ENCODE measurements at regions not wholly inside any gene's neighbourhood (a gene's known extent, or its start where the extent isn't known, plus 50 kb on each side); places are given as distances from the start of the nearest gene placed in this dataset.

- no peak for TF ChIP-seq MXI1 (conservative IDR thresholded peaks at IDR 0.05; ENCODE audit: poor library complexity, severe bottlenecking)
- TF ChIP-seq REST (IDR thresholded peaks at IDR 0.05; ENCODE audit: borderline replicate concordance) = no peak
- TF ChIP-seq POLR2AphosphoS5 (IDR thresholded peaks at IDR 0.05) = no peak
- TF ChIP-seq SMC3 (conservative IDR thresholded peaks at IDR 0.05; ENCODE audit: poor library complexity) = no peak
- no peak for TF ChIP-seq TAF1 (IDR thresholded peaks at IDR 0.05; ENCODE audit: low read depth)
- no peak for TF ChIP-seq CTCF (IDR thresholded peaks at IDR 0.05; ENCODE audit: poor library complexity, severe bottlenecking)
- no peak for TF ChIP-seq RAD21 (conservative IDR thresholded peaks at IDR 0.05)
- no peak for TF ChIP-seq EZH2 (IDR thresholded peaks at IDR 0.05; ENCODE audit: borderline replicate concordance, insufficient read depth, low read length, poor library complexity, severe bottlenecking)
- no peak overlapping the region for H3K4me3 ChIP-seq (ENCODE audit: low read length)
- H3K36me3 ChIP-seq (ENCODE audit: insufficient read depth, low read length) = no peaks in the 10 kb centered on the region
- H3K27me3 ChIP-seq (ENCODE audit: insufficient read depth, low read depth, low read length) = no peaks in the 10 kb centered on the region
- H2AFZ ChIP-seq (ENCODE audit: low read depth, low read length) = no peak overlapping the region
- no peaks in the 10 kb centered on the region for H3F3A ChIP-seq (ENCODE audit: insufficient read depth, low read length, poor library complexity, severe bottlenecking)
- H3K79me2 ChIP-seq (replicated peaks; ENCODE audit: insufficient read depth, low read length) = no peaks in the 10 kb centered on the region
- no peak overlapping the region for H3K4me2 ChIP-seq (ENCODE audit: low read length)
- no peak overlapping the region for H3K27ac ChIP-seq (ENCODE audit: low read length)
- H4K20me1 ChIP-seq (ENCODE audit: insufficient read depth) = no peaks in the 10 kb centered on the region
- H3K9ac ChIP-seq (ENCODE audit: low read length) = no peak overlapping the region
- H3K9me3 ChIP-seq (ENCODE audit: low read length) = no peaks in the 10 kb centered on the region
- H3K9me2 ChIP-seq (ENCODE audit: insufficient read depth, low read length) = no peaks in the 10 kb centered on the region
These were observed 215.5 kb upstream of the UGT8 start for GRCh38 chr4:114383067-114383466.

DNA sequence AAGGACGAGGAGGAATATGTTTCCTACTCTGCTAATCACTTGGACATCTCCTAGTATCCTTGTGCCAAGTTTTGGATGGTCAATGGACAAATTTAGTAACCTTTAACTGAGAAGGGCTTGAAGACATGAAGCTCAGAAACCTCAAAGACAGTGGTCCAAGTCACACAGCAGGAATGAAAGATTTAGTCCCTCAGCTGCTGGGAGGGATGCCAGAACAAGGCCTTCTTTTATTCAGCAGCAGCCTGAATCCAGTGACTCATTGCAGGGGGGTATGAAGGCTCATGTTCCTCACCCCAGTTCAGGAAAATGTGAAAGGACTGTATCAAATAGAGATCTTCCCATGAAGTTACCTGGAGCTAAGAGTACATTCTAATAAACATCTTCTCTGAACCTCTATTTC is 214.9 kb upstream of the UGT8 start:
- no peaks in the 10 kb centered on the region for H3K79me2 ChIP-seq (replicated peaks; ENCODE audit: insufficient read depth, low read length)
- no peaks in the 10 kb centered on the region for H3F3A ChIP-seq (ENCODE audit: insufficient read depth, low read length, poor library complexity, severe bottlenecking)
- no peak overlapping the region for H3K27ac ChIP-seq (ENCODE audit: low read length)
- no peak overlapping the region for H3K4me3 ChIP-seq (ENCODE audit: low read length)
- no peak overlapping the region for H2AFZ ChIP-seq (ENCODE audit: low read depth, low read length)
- no peak for TF ChIP-seq POLR2AphosphoS5 (IDR thresholded peaks at IDR 0.05)
- H3K9me2 ChIP-seq (ENCODE audit: insufficient read depth, low read length) = no peaks in the 10 kb centered on the region
- no peaks in the 10 kb centered on the region for H4K20me1 ChIP-seq (ENCODE audit: insufficient read depth)
- H3K4me2 ChIP-seq (ENCODE audit: low read length) = no peak overlapping the region
- no peak overlapping the region for H3K9ac ChIP-seq (ENCODE audit: low read length)
- no peaks in the 10 kb centered on the region for H3K27me3 ChIP-seq (ENCODE audit: insufficient read depth, low read depth, low read length)
- H3K9me3 ChIP-seq (ENCODE audit: low read length) = no peaks in the 10 kb centered on the region
- no peaks in the 10 kb centered on the region for H3K36me3 ChIP-seq (ENCODE audit: insufficient read depth, low read length)

DNA sequence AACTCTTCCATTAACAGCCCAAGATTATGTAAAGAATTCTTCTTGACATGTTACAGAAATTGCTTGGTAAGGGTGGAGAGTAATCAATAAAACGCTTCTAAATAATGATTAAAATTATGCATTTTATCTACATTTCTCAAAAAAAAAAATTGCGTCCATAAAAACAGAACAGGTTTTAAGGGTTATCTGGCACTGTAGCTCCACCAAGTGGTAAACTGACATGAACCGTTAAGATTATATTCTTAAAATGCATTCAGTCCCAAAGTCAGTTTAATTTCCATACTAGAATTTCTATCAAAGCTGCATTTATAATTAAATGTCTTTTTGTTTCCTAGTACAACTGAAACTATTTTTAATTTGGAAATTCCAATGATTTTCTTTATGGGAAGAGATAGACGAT is 214.0 kb upstream of the UGT8 start:
- H3K79me2 ChIP-seq (replicated peaks; ENCODE audit: insufficient read depth, low read length) = no peaks in the 10 kb centered on the region
- no peaks in the 10 kb centered on the region for H4K20me1 ChIP-seq (ENCODE audit: insufficient read depth)
- no peak overlapping the region for H3K4me2 ChIP-seq (ENCODE audit: low read length)
- no peak overlapping the region for H3K9ac ChIP-seq (ENCODE audit: low read length)
- no peak overlapping the region for H3K27ac ChIP-seq (ENCODE audit: low read length)
- H3K9me3 ChIP-seq (ENCODE audit: low read length) = no peaks in the 10 kb centered on the region
- TF ChIP-seq SMC3 (conservative IDR thresholded peaks at IDR 0.05; ENCODE audit: poor library complexity) (peak; percentile 84), EZH2 (IDR thresholded peaks at IDR 0.05; ENCODE audit: borderline replicate concordance, insufficient read depth, low read length, poor library complexity, severe bottlenecking) (no peak), CTCF (IDR thresholded peaks at IDR 0.05; ENCODE audit: poor library complexity, severe bottlenecking) (peak; percentile 75), RAD21 (conservative IDR thresholded peaks at IDR 0.05) (peak; percentile 79)
- H3K4me3 ChIP-seq (ENCODE audit: low read length) = no peak overlapping the region
- H3K36me3 ChIP-seq (ENCODE audit: insufficient read depth, low read length) = no peaks in the 10 kb centered on the region
- H2AFZ ChIP-seq (ENCODE audit: low read depth, low read length) = no peak overlapping the region
- no peaks in the 10 kb centered on the region for H3F3A ChIP-seq (ENCODE audit: insufficient read depth, low read length, poor library complexity, severe bottlenecking)
- no peaks in the 10 kb centered on the region for H3K27me3 ChIP-seq (ENCODE audit: insufficient read depth, low read depth, low read length)
- H3K9me2 ChIP-seq (ENCODE audit: insufficient read depth, low read length) = no peaks in the 10 kb centered on the region
